GM12878 (cell line): ENCODE measurements at regions not wholly inside any gene's neighbourhood (a gene's known extent, or its start where the extent isn't known, plus 50 kb on each side); places are given as distances from the start of the nearest gene placed in this dataset.

Source experiments
- ATAC-seq: fragments of 200-7000 bp; cut with Tn5 transposase; 3 replicates; pipeline ENCODE4 v1.9.1; 2020; ENCODE audit warnings: mild to moderate bottlenecking, moderate library complexity
- BruUV-seq: library from RNA; stranded (reverse); fragments of 400-500 nt; replicated peaks from 2 replicates; lab custom pipeline; 2021; lab: Mats Ljungman, UMichigan
- CTCF ChIA-PET: fragments of 300-600 bp; sonication (Branson Sonifier 250); formaldehyde crosslinking; extraction: SDS; loops from one replicate; lab custom pipeline; 2021; ENCODE audit warnings: inconsistent platforms; lab: Yijun Ruan, JAX
- POLR2A ChIA-PET: fragments of 350-600 bp; formaldehyde crosslinking; extraction: SDS; loops from one replicate; lab custom pipeline; 2021; ENCODE audit warnings: inconsistent platforms; lab: Charles Lee
- RAD21 ChIA-PET: fragments of 300-600 bp; sonication (Branson Sonifier 250); formaldehyde crosslinking; loops from one replicate; lab custom pipeline; 2023; ENCODE audit warnings: antibody characterized with exemption; ENCODE audit not compliant: unreplicated experiment; lab: Charles Lee
- SMC1A ChIA-PET: fragments of 300-600 bp; sonication (Branson Sonifier 250); formaldehyde crosslinking; loops from one replicate; lab custom pipeline; 2023; ENCODE audit not compliant: unreplicated experiment, uncharacterized antibody; lab: Charles Lee
- DNase-seq: peaks from one replicate; pipeline ENCODE4 v3.0.0-alpha.2; 2011; ENCODE audit warnings: low read depth, low spot score
- FAIRE-seq: peaks from 3 replicates; lab custom pipeline; 2011; peaks lifted over from hg19 to GRCh38; lab: Jason Lieb, UNC
- H2AFZ ChIP-seq: 2 replicates; pipeline ENCODE4 v1.6.0; 2011; ENCODE audit warnings: low read depth, low read length, control low read depth; ENCODE audit not compliant: control insufficient read depth
- H3K27ac ChIP-seq: 2 replicates; pipeline ENCODE4 v1.5.1; 2011; ENCODE audit warnings: control low read depth; ENCODE audit not compliant: control insufficient read depth, insufficient read depth
- H3K27me3 ChIP-seq, 2 experiments: replicated peaks in 1 of 2; 2 replicates each; pipeline versions ENCODE4 v1.6.0 to v1.6.1; 2011; ENCODE audit warnings: low read length in 1 of 2; ENCODE audit not compliant: control insufficient read depth in 2 of 2, insufficient read depth in 2 of 2
- H3K36me3 ChIP-seq, 2 experiments: 2 replicates each; pipeline ENCODE4 v1.5.1; 2011; ENCODE audit warnings: low read length in 1 of 2; ENCODE audit not compliant: control insufficient read depth in 2 of 2, insufficient read depth in 2 of 2
- H3K4me1 ChIP-seq: 2 replicates; pipeline ENCODE4 v1.6.1; 2011; ENCODE audit warnings: mild to moderate bottlenecking, low read length, moderate library complexity, mixed read lengths; ENCODE audit not compliant: control insufficient read depth, insufficient read depth
- H3K4me2 ChIP-seq: 2 replicates; pipeline ENCODE4 v1.6.0; 2011; ENCODE audit warnings: control low read depth; ENCODE audit not compliant: control insufficient read depth, insufficient read depth
- H3K4me3 ChIP-seq: fragments of 200-600 bp; sonication (generic); 2 replicates; pipeline ENCODE4 v1.5.1; 2016
- H3K79me2 ChIP-seq: 2 replicates; pipeline ENCODE4 v1.6.0; 2011; ENCODE audit warnings: low read length; ENCODE audit not compliant: control insufficient read depth, insufficient read depth
- H3K9ac ChIP-seq: 2 replicates; pipeline ENCODE4 v1.8.0; 2011; ENCODE audit warnings: low read length, control low read depth, mixed read lengths; ENCODE audit not compliant: control insufficient read depth, insufficient read depth
- H3K9me3 ChIP-seq: replicated peaks from 3 replicates; pipeline ENCODE4 v1.5.1; 2011; ENCODE audit warnings: mild to moderate bottlenecking, low read length; ENCODE audit not compliant: control insufficient read depth, insufficient read depth
- H4K20me1 ChIP-seq: 2 replicates; pipeline ENCODE4 v1.6.0; 2011; ENCODE audit not compliant: control insufficient read depth, insufficient read depth
- BCL3 ChIP-seq: IDR thresholded peaks from 2 replicates; pipeline ENCODE4 v1.6.1; 2011; ENCODE audit warnings: borderline replicate concordance, low read depth, mild to moderate bottlenecking, moderate library complexity, low read length; ENCODE audit not compliant: insufficient read depth, poor library complexity, severe bottlenecking
- CEBPB ChIP-seq, 2 experiments: fragments of 150-350 bp in 1 of 2; IDR thresholded peaks; 2 replicates each; pipeline ENCODE4 v1.6.1; 2012 to 2014; ENCODE audit warnings: low read depth in 2 of 2, low read length in 2 of 2, borderline replicate concordance in 1 of 2, inconsistent platforms in 1 of 2
- CREM ChIP-seq: IDR thresholded peaks from 2 replicates; pipeline ENCODE4 v1.6.1; 2014; ENCODE audit warnings: antibody characterized with exemption, low read depth
- FOS ChIP-seq: IDR thresholded peaks from 3 replicates; pipeline ENCODE4 v1.6.1; 2011; ENCODE audit warnings: borderline replicate concordance; ENCODE audit not compliant: insufficient read length; ENCODE audit errors: extremely low read depth
- HDAC2 ChIP-seq: fragments of 200-600 bp; sonication (generic); IDR thresholded peaks from 2 replicates; pipeline ENCODE4 v1.6.1; 2017
- IKZF1 ChIP-seq: fragments of 450-650 bp; conservative IDR thresholded peaks from 2 replicates; pipeline ENCODE4 v1.6.1; 2017; ENCODE audit warnings: antibody characterized with exemption, mild to moderate bottlenecking
- IRF4 ChIP-seq: IDR thresholded peaks from 2 replicates; pipeline ENCODE4 v1.6.1; 2011; ENCODE audit warnings: low read depth, low read length
- KAT2A ChIP-seq: conservative IDR thresholded peaks from 2 replicates; pipeline ENCODE4 v1.6.1; 2011; ENCODE audit warnings: low read depth, low read length; ENCODE audit not compliant: control insufficient read depth
- MLLT1 ChIP-seq: fragments of 450-650 bp; IDR thresholded peaks from 2 replicates; pipeline ENCODE4 v1.6.1; 2016; ENCODE audit warnings: mild to moderate bottlenecking
- MYB ChIP-seq: fragments of 150-350 bp; IDR thresholded peaks from 2 replicates; pipeline ENCODE4 v1.6.1; 2014; ENCODE audit warnings: mild to moderate bottlenecking, low read depth, low read length, borderline replicate concordance
- POLR2A ChIP-seq: IDR thresholded peaks from 2 replicates; pipeline ENCODE4 v1.6.1; 2011; ENCODE audit warnings: low read depth, mild to moderate bottlenecking, low read length
- POLR2AphosphoS5 ChIP-seq: IDR thresholded peaks from 2 replicates; pipeline ENCODE4 v1.6.1; 2011; ENCODE audit warnings: mild to moderate bottlenecking, low read length, inconsistent platforms
- RELA ChIP-seq: fragments of 450-650 bp; IDR thresholded peaks from 2 replicates; pipeline ENCODE4 v1.8.0; 2014; ENCODE audit warnings: borderline replicate concordance; ENCODE audit not compliant: partially characterized antibody
- TAF1 ChIP-seq: IDR thresholded peaks from 2 replicates; pipeline ENCODE4 v1.6.1; 2011; ENCODE audit warnings: mild to moderate bottlenecking, low read depth, low read length, borderline replicate concordance
- TBL1XR1 ChIP-seq: IDR thresholded peaks from 2 replicates; pipeline ENCODE4 v1.6.1; 2012; ENCODE audit warnings: low read depth, low read length, improper control_type of control experiment
- ZSCAN29 ChIP-seq: fragments of 450-650 bp; IDR thresholded peaks from 2 replicates; pipeline ENCODE4 v1.6.1; 2017; ENCODE audit warnings: mild to moderate bottlenecking, moderate library complexity
- ZZZ3 ChIP-seq: IDR thresholded peaks from 2 replicates; pipeline ENCODE4 v1.6.1; 2011; ENCODE audit warnings: low read depth; ENCODE audit not compliant: control insufficient read depth, insufficient read length
- WGBS: methylation state at CpG from one replicate; pipeline ENCODE4 v1.1.6; 2016; ENCODE audit warnings: low lambda C conversion rate; ENCODE audit not compliant: insufficient replicate concordance, insufficient coverage; ENCODE audit errors: missing lambda C conversion rate; 5-methylcytosine and 5-hydroxymethylcytosine counted together
- in situ Hi-C: fragments of 300-500 bp; cut with MboI; formaldehyde crosslinking; loops from 9 replicates; pipeline ENCODE4 v1.14.3; 2018; ENCODE audit warnings: mixed read lengths
- intact Hi-C: fragments of 100-400 bp; cut with micrococcal nuclease; formaldehyde crosslinking; loops from one replicate; pipeline ENCODE4 v1.14.2; 2022; ENCODE audit not compliant: unreplicated experiment
- TF ChIP-seq, protein P1 (sequence below): fragments of 450-650 bp; IDR thresholded peaks from 2 replicates; pipeline ENCODE4 v1.6.1; 2016; ENCODE audit warnings: mild to moderate bottlenecking, moderate library complexity, borderline replicate concordance

GRCh38 chr20:19826179-19826914 is 68.3 kb downstream of the RIN2 start:
- H3K9ac ChIP-seq: no peak overlapping the region
- DNase-seq (no peak), ATAC-seq (no peak), FAIRE-seq (no peak)
- H3K79me2 ChIP-seq: no peaks in the 10 kb centered on the region
- H3K9me3 ChIP-seq: no peaks in the 10 kb centered on the region
- H4K20me1 ChIP-seq: no peaks in the 10 kb centered on the region
- H2AFZ ChIP-seq: no peak overlapping the region
- no peaks in the 10 kb centered on the region for H3K27me3 ChIP-seq
- WGBS: 75% methylated on average over 3 of the region's 3 CpGs
- POLR2A ChIA-PET: no interaction called here
- BruUV-seq: no TSS peak
- peaks cover 15% of the 10 kb centered on the region for H3K4me1 ChIP-seq
- H3K4me3 ChIP-seq: no peak overlapping the region
- no peak overlapping the region for H3K4me2 ChIP-seq
- CTCF ChIA-PET: interaction anchor here (1.1 to 8.2 kb wide), 9 partner anchors 10 to 132 kb away, joined by 4 to 89 read pairs (median 7); no protein-coding TSS in a partner anchor
- RAD21 ChIA-PET: interaction anchor here (1.8 to 4.0 kb wide), 5 partner anchors 10 to 76 kb away, joined by 4 to 32 read pairs (median 9); no protein-coding TSS in a partner anchor
- SMC1A ChIA-PET: interaction anchor here (1.1 to 5.5 kb wide), 11 partner anchors 12 to 169 kb away, joined by 3 to 50 read pairs (median 6); no protein-coding TSS in a partner anchor
- H3K27ac ChIP-seq: no peak overlapping the region
- intact Hi-C loops (loop anchor here (10.0 kb wide), 1 partner anchor 628 kb away; no protein-coding TSS in a partner anchor), in situ Hi-C loops (no loop called here)
- H3K36me3 ChIP-seq: no peaks in the 10 kb centered on the region
- no peak for TF ChIP-seq ZZZ3
- TF ChIP-seq RELA: no peak
- no peak for TF ChIP-seq MYB
- TF ChIP-seq IKZF1: no peak
- no peak for TF ChIP-seq HDAC2
- TF ChIP-seq TBL1XR1: no peak
- TF ChIP-seq FOS: no peak
- no peak for TF ChIP-seq POLR2A
- TF ChIP-seq, protein P1, sequence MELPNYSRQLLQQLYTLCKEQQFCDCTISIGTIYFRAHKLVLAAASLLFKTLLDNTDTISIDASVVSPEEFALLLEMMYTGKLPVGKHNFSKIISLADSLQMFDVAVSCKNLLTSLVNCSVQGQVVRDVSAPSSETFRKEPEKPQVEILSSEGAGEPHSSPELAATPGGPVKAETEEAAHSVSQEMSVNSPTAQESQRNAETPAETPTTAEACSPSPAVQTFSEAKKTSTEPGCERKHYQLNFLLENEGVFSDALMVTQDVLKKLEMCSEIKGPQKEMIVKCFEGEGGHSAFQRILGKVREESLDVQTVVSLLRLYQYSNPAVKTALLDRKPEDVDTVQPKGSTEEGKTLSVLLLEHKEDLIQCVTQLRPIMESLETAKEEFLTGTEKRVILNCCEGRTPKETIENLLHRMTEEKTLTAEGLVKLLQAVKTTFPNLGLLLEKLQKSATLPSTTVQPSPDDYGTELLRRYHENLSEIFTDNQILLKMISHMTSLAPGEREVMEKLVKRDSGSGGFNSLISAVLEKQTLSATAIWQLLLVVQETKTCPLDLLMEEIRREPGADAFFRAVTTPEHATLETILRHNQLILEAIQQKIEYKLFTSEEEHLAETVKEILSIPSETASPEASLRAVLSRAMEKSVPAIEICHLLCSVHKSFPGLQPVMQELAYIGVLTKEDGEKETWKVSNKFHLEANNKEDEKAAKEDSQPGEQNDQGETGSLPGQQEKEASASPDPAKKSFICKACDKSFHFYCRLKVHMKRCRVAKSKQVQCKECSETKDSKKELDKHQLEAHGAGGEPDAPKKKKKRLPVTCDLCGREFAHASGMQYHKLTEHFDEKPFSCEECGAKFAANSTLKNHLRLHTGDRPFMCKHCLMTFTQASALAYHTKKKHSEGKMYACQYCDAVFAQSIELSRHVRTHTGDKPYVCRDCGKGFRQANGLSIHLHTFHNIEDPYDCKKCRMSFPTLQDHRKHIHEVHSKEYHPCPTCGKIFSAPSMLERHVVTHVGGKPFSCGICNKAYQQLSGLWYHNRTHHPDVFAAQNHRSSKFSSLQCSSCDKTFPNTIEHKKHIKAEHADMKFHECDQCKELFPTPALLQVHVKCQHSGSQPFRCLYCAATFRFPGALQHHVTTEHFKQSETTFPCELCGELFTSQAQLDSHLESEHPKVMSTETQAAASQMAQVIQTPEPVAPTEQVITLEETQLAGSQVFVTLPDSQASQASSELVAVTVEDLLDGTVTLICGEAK: no peak
- no peak for TF ChIP-seq POLR2AphosphoS5
- no peak for TF ChIP-seq TAF1
- no peak for TF ChIP-seq BCL3
- TF ChIP-seq CEBPB (IDR thresholded peaks at IDR 0.05; ENCODE audit: borderline replicate concordance in 1 of 2, low read depth in 2 of 2, low read length in 2 of 2): no peak
- no peak for TF ChIP-seq CREM
- no peak for TF ChIP-seq MLLT1
- no peak for TF ChIP-seq ZSCAN29
- no peak for TF ChIP-seq KAT2A
- TF ChIP-seq IRF4: no peak
- TF ChIP-seq, all 136 proteins: peak for 0
